ENCODE measurements at regions not wholly inside any gene's neighbourhood (a gene's known extent, or its start where the extent isn't known, plus 50 kb on each side); places are given as distances from the start of the nearest gene placed in this dataset.

DNA sequence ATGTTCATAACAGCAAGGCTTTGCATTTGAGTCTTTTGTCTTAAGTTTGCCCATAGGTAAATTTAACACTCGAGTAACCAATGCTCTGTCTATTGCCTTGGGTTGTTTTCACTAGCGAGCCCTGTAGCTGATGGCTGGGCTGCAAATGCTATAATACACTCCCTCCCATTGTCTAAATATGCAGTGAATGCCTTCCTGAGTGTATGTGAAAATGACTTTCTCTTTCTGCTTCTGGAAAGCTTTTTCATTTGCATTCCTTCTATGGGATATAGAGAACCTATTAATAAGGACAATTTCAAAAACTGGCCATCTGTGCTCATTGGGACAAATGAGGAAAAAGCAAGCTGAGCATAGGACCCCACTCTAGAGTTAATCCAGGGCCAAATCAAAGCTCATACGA, 156.5 kb upstream of the FBXL4 start:
- no peak for ATAC-seq
- TF ChIP-seq, protein P1, sequence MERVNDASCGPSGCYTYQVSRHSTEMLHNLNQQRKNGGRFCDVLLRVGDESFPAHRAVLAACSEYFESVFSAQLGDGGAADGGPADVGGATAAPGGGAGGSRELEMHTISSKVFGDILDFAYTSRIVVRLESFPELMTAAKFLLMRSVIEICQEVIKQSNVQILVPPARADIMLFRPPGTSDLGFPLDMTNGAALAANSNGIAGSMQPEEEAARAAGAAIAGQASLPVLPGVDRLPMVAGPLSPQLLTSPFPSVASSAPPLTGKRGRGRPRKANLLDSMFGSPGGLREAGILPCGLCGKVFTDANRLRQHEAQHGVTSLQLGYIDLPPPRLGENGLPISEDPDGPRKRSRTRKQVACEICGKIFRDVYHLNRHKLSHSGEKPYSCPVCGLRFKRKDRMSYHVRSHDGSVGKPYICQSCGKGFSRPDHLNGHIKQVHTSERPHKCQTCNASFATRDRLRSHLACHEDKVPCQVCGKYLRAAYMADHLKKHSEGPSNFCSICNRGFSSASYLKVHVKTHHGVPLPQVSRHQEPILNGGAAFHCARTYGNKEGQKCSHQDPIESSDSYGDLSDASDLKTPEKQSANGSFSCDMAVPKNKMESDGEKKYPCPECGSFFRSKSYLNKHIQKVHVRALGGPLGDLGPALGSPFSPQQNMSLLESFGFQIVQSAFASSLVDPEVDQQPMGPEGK (CRISPR knock-in tag; IDR thresholded peaks at IDR 0.05; ENCODE audit: borderline replicate concordance) = no peak

DNA sequence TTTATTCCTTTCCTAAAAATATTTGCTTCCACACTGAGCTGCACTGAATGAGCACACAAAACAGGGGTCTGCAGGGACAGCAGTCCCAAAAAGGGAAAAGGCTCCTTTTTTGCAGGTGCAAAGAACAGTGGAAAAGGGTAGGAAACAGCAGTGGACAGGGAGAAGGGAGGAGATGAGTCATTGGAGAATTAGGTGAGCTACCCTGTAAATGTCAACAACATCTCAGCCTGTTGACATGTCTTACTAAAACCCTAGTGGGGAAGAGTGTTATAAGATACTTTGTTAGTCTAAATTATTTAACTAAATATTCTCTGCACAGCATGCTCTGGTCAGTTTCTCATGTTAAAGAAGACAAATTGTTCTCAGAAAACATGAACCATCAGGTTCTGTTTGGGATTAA, 151.5 kb upstream of the FBXL4 start:
- TF ChIP-seq TOX (CRISPR knock-in tag; IDR thresholded peaks at IDR 0.05; ENCODE audit: borderline replicate concordance) (no peak), SNAI2 (CRISPR knock-in tag; IDR thresholded peaks at IDR 0.05) (no peak), ZNF70 (CRISPR knock-in tag; IDR thresholded peaks at IDR 0.05) (no peak)
- TF ChIP-seq, protein P2, sequence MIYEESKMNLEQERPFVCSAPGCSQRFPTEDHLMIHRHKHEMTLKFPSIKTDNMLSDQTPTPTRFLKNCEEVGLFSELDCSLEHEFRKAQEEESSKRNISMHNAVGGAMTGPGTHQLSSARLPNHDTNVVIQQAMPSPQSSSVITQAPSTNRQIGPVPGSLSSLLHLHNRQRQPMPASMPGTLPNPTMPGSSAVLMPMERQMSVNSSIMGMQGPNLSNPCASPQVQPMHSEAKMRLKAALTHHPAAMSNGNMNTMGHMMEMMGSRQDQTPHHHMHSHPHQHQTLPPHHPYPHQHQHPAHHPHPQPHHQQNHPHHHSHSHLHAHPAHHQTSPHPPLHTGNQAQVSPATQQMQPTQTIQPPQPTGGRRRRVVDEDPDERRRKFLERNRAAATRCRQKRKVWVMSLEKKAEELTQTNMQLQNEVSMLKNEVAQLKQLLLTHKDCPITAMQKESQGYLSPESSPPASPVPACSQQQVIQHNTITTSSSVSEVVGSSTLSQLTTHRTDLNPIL (CRISPR knock-in tag; IDR thresholded peaks at IDR 0.05; ENCODE audit: low read depth) = no peak

DNA sequence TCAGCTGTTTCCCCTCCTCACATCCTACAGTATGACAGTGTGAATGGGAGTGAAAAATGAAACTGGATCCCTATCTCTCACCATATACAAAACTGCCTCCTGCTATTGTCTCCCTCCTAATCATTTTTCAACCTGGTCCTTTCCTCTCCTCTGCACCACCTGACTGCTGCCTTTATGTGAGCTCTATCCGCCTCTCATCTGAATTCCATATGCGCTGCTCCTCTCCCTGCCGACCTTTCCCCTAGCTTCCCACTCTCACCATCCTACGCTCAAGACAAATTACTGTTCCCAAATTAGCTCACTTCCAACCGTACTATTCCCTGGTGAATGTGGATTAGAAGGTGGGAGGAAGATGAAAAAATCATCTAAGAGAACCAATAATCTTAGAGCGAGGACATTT, 148.4 kb upstream of the FBXL4 start:
- ATAC-seq = no peak

More for the DNA sequence above, 151.5 kb upstream of the FBXL4 start:
- no peak for ATAC-seq

DNA sequence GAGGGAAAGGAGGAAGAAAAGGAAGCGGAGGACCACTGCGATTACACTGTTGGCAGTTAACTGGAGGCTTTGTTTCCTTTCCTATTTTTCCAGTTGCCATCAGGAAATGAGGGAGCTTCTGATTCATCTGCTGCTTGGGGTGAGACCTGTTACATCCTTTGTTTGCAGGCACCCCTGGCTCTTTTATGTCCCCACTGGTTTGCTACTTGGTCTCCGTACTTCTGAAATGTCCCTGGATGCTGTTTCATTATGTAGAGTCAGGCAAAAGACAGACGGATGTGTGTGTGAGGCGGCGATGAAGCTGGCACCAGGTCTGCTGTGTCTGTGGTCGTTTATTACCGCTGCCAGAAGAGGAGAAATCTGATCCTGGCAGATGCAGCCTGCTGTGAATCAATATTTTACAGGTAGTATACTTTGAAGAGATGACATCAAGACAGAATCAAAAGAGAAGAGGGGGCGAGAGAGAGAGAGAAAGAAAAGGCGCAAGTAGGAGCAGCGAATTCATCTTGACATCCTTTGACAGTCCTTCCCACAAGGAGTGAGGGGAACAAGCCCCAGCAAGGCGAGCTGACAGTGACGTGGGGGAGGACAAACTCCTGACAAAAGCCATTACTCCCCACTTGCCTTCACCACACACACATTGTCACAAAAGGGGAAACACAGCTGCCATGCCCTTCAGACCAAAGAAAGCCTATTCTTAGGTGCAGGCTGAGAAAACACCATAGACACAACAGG, 145.9 kb upstream of the FBXL4 start:
- no peak for ATAC-seq
- TF ChIP-seq, protein P3, sequence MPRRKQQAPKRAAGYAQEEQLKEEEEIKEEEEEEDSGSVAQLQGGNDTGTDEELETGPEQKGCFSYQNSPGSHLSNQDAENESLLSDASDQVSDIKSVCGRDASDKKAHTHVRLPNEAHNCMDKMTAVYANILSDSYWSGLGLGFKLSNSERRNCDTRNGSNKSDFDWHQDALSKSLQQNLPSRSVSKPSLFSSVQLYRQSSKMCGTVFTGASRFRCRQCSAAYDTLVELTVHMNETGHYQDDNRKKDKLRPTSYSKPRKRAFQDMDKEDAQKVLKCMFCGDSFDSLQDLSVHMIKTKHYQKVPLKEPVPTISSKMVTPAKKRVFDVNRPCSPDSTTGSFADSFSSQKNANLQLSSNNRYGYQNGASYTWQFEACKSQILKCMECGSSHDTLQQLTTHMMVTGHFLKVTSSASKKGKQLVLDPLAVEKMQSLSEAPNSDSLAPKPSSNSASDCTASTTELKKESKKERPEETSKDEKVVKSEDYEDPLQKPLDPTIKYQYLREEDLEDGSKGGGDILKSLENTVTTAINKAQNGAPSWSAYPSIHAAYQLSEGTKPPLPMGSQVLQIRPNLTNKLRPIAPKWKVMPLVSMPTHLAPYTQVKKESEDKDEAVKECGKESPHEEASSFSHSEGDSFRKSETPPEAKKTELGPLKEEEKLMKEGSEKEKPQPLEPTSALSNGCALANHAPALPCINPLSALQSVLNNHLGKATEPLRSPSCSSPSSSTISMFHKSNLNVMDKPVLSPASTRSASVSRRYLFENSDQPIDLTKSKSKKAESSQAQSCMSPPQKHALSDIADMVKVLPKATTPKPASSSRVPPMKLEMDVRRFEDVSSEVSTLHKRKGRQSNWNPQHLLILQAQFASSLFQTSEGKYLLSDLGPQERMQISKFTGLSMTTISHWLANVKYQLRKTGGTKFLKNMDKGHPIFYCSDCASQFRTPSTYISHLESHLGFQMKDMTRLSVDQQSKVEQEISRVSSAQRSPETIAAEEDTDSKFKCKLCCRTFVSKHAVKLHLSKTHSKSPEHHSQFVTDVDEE (CRISPR knock-in tag; IDR thresholded peaks at IDR 0.05) = no peak
- TF ChIP-seq ZNF565 (CRISPR knock-in tag; conservative IDR thresholded peaks at IDR 0.05; ENCODE audit: low read depth) (no peak), ZNF70 (CRISPR knock-in tag; IDR thresholded peaks at IDR 0.05) (no peak), TOX (CRISPR knock-in tag; IDR thresholded peaks at IDR 0.05; ENCODE audit: borderline replicate concordance) (no peak), ZFP30 (CRISPR knock-in tag; IDR thresholded peaks at IDR 0.05) (no peak), ISL1 (CRISPR knock-in tag; IDR thresholded peaks at IDR 0.05) (no peak), ZC3H10 (CRISPR knock-in tag; IDR thresholded peaks at IDR 0.05) (no peak), RARB (CRISPR knock-in tag; IDR thresholded peaks at IDR 0.05) (no peak), SNAI2 (CRISPR knock-in tag; IDR thresholded peaks at IDR 0.05) (no peak), PPARA (CRISPR knock-in tag; IDR thresholded peaks at IDR 0.05; ENCODE audit: borderline replicate concordance) (no peak), TCF4 (CRISPR knock-in tag; IDR thresholded peaks at IDR 0.05; ENCODE audit: borderline replicate concordance) (no peak), ZFP3 (CRISPR knock-in tag; IDR thresholded peaks at IDR 0.05) (no peak), ZNF8 (CRISPR knock-in tag; IDR thresholded peaks at IDR 0.05) (no peak), GLIS3 (CRISPR knock-in tag; IDR thresholded peaks at IDR 0.05) (no peak), BACH2 (CRISPR knock-in tag; IDR thresholded peaks at IDR 0.05; ENCODE audit: borderline replicate concordance) (no peak), OSR1 (CRISPR knock-in tag; IDR thresholded peaks at IDR 0.05) (no peak)
- TF ChIP-seq, protein P4, sequence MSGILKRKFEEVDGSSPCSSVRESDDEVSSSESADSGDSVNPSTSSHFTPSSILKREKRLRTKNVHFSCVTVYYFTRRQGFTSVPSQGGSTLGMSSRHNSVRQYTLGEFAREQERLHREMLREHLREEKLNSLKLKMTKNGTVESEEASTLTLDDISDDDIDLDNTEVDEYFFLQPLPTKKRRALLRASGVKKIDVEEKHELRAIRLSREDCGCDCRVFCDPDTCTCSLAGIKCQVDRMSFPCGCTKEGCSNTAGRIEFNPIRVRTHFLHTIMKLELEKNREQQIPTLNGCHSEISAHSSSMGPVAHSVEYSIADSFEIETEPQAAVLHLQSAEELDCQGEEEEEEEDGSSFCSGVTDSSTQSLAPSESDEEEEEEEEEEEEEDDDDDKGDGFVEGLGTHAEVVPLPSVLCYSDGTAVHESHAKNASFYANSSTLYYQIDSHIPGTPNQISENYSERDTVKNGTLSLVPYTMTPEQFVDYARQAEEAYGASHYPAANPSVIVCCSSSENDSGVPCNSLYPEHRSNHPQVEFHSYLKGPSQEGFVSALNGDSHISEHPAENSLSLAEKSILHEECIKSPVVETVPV (CRISPR knock-in tag; IDR thresholded peaks at IDR 0.05) = no peak

More for the DNA sequence above, 148.4 kb upstream of the FBXL4 start:
- TF ChIP-seq ZFP30 (CRISPR knock-in tag; IDR thresholded peaks at IDR 0.05) (no peak), TOX (CRISPR knock-in tag; IDR thresholded peaks at IDR 0.05; ENCODE audit: borderline replicate concordance) (no peak), ESRRG (CRISPR knock-in tag; IDR thresholded peaks at IDR 0.05) (no peak)

DNA sequence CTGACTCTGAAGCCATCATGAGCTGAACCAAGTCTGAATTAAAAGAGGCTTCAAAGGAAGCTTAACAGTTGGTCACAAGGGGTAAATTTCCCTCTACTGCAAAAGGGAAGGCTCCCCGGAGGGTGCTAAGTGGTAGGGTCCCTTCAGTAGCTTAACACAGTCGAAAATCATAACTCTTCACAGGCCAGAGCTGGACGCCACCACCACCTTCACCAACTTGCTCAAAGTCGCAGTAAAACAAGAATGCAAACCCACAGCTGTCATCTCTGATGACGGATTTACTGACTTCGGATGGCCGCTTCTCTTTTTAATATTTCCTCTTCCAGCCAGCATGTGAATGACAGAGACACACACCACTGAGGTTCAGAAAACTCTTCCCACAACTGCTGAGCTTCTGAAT, 144.7 kb upstream of the FBXL4 start:
- TF ChIP-seq ISL1 (CRISPR knock-in tag; IDR thresholded peaks at IDR 0.05) (no peak), ZC3H10 (CRISPR knock-in tag; IDR thresholded peaks at IDR 0.05) (no peak), CSDC2 (CRISPR knock-in tag; IDR thresholded peaks at IDR 0.05) (no peak), ZFP30 (CRISPR knock-in tag; IDR thresholded peaks at IDR 0.05) (no peak), OSR1 (CRISPR knock-in tag; IDR thresholded peaks at IDR 0.05) (no peak), TOX (CRISPR knock-in tag; IDR thresholded peaks at IDR 0.05; ENCODE audit: borderline replicate concordance) (no peak), PPARA (CRISPR knock-in tag; IDR thresholded peaks at IDR 0.05; ENCODE audit: borderline replicate concordance) (no peak), ZNF8 (CRISPR knock-in tag; IDR thresholded peaks at IDR 0.05) (no peak), ZNF565 (CRISPR knock-in tag; conservative IDR thresholded peaks at IDR 0.05; ENCODE audit: low read depth) (no peak)
- TF ChIP-seq, protein P4 (CRISPR knock-in tag; IDR thresholded peaks at IDR 0.05) = no peak
- ATAC-seq = no peak

All from SK-N-SH treated with all-trans-retinoic acid at 6 μM for 48 hours (cell line).